Activated CD4-positive, alpha-beta T cell treated with anti-CD3 and anti-CD28 coated beads for 48 hours (primary cell): ENCODE measurements at regions not wholly inside any gene's neighbourhood (a gene's known extent, or its start where the extent isn't known, plus 50 kb on each side); places are given as distances from the start of the nearest gene placed in this dataset.
"Not testable (repeated sequence)": the region's sequence is repeated elsewhere in the genome, so short reads cannot be mapped to it uniquely, and the experiment has no call there.

ENCODE experiments used
- DNase-seq: peaks from one replicate; pipeline ENCODE4 v3.0.0-alpha.2; 2020

GRCh38 chr14:34299360-34299759, 162.7 kb downstream of the SPTSSA start:
- DNase-seq: no peak

DNA sequence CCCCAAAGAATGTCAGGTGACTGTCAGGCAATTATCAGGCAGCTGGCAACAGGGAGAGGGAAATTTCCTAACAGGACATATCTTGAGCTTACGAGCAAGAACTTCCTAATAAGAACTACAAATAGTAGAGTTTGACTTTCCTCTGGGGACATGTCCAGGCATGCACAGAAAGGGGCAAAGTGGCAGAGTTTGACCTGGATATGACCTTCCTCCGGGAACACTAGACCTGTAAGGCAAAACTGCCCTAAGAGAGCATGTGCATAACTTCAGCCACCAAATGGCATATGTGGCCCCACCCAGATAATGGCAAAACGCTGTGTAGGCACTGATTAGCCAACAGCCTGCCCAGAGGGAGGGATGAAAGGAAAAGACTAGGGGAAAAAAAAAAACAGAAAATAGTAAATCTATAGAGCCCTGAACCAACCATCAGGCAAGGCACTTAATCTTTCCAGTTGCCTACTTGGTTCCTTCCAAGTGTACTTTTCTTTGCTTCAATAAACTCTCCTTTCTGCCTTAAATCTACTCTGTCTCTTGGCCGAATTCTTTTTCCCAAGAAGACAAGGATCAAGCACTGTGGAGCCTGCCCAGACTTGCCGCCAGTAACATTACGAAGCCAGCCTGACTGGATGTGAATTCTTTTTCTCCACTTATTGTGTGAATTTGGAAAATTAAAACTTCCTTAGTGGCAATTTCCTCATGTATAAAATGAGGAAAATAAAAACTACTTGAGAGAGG, 164.1 kb downstream of the SPTSSA start:
- DNase-seq: no peak

- DNase-seq: no peak
Measured at GRCh38 chr14:34283590-34283989, 178.4 kb downstream of the SPTSSA start.

- DNase-seq: no peak
Measured at GRCh38 chr14:34277191-34277590, 184.8 kb downstream of the SPTSSA start.

DNA sequence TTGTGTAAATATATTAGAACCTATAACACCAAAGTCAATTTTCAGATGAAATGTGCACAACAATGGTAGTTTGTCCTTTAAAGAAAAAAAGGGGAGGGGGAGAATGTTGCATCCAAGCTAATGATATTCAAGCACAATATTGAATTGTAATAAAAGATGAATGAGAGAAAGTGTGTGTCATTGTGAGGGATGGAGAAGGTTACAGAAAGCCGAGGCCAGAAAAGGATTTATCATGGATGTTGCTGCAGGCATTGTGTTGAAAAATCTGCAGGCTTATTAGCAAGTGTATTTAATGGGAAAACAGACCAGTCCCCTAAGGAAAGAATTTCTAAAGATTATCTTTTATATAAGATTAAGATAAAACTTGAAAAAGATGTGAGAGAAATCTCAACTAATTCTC, 186.5 kb downstream of the SPTSSA start:
- DNase-seq: no peak

DNA sequence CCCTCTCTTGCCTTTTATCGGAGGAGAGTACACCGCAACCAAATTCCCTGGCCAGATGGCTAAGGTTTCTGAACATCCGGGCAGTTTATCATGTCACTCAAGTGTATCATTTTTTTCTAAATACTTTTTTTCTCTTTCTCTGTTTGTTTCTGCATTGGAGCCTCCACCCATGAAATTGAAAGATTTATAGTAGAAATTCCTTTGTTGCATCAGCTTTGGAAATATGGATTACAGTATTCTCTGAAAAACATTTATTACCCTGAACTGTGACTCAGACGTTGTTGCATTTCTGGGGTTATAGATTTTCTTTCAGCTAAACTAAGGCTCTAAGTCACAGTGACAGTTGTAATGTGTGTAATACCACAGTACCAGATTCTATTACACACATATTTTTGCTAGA, 187.0 kb downstream of the SPTSSA start:
- DNase-seq: no peak

DNA sequence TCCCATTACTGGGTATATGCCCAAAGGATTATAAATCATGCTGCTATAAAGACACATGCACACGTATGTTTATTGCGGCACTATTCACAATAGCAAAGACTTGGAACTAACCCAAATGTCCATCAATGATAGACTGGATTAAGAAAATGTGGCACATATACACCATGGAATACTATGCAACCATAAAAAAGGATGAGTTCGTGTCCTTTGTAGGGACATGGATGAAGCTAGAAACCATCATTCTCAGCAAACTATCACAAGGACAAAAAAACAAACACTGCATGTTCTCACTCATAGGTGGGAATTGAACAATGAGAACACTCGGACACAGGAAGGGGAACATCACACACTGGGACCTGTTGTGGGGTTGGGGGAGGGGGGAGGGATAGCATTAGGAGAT, 188.3 kb downstream of the SPTSSA start:
- not testable (repeated sequence) for DNase-seq

GRCh38 chr14:34270361-34270760, 191.7 kb downstream of the SPTSSA start:
- DNase-seq: no peak

DNA sequence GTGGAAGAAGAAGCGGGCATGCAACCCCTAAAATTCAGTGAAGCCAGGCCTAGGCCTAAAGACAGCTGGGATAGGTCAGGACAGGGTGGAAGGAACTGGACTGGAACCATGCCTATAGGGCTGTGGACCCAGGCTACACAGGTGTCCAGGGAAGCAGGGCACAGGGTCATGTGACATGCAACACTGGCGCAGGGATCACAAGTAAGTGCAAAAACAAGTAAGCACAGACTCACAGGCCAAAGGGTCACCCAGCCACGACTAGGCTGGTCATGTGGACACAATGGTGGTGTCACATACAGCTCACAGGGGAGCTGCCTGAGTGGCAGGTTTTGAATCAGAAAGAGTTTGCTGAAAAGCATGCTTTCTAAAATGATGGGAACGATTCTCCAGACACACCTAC, 195.7 kb downstream of the SPTSSA start:
- DNase-seq: no peak

- no peak for DNase-seq
Measured at GRCh38 chr14:34262127-34262910, 199.7 kb downstream of the SPTSSA start.

DNA sequence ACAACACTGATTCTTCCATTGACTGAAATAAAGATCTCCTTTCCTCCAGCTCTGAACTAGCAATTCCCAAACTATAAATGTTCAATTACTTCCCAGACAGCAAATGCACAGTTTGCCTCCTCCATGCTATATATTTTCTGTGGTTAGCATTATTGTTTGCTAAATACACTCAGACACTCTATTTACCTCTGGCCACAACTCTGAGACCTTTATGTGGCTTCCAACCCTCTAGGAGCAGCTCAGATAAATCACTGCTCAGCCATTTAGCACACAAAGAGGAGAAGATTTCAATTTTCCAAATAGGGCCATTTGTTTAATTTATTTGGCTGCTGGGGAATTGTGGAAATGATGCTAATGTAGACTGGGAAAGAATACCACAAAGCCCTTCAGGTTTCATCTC, 202.0 kb downstream of the SPTSSA start:
- DNase-seq: no peak

- no peak for DNase-seq
Measured at GRCh38 chr14:34258318-34258717, 203.7 kb downstream of the SPTSSA start.

DNA sequence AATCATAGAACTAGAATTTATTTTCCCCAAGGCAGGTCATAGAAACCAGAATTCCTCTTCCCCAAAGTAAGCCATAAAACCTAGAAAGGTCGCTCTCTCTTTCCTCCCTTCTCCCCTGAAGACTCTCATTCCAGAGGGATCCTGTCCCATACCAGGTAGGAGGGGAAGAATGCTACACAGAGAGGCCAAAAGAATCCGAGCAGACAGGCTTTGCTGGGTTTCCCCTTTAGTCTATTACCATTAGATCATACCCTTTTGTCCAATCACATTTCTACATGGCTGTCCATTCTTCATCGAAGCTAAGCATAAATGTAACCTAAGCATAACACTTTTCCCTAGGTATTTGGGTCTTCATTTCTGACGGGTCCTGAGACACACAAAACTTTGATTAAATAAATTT, 204.5 kb downstream of the SPTSSA start:
- DNase-seq: no peak

DNA sequence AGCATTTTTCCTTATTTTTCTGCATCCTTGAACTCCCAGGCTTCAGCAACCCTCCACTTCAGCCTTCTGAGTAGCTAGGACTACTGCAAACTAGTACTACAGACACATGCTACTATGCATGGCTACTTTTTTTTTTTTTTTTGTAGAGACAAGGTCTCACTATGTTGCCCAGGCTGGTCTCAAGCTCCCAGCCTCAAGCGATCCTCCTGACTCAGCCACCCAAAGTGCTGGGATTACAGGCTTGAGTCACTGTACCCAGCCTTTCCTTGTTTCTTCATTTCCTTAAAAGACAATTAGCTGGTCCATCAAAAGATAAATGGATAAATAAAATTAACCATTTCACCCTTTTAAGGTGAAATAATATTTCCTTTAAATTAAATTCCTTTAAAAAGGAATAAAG, 205.8 kb downstream of the SPTSSA start:
- DNase-seq: no peak

- DNase-seq: no peak
Measured at GRCh38 chr14:34254571-34254970, 207.5 kb downstream of the SPTSSA start.

DNA sequence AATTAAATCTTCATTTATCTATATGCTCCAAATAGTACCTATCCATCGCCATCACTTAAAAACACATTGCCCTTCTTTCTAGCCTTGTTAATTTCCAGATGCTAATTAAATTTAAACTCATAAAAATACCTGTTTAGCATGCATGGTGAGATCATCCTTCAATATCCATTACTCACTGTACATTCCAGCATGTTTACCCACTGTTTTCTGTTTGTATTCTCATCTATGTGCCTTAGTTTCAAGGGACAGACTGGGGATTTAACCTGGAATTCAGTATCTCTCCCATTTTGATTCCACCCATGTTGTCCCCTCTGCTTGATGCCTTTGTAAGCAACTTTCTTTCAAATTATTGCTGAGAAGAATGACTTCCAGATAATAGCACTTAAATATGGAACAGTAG, 208.0 kb downstream of the SPTSSA start:
- DNase-seq: no peak

DNA sequence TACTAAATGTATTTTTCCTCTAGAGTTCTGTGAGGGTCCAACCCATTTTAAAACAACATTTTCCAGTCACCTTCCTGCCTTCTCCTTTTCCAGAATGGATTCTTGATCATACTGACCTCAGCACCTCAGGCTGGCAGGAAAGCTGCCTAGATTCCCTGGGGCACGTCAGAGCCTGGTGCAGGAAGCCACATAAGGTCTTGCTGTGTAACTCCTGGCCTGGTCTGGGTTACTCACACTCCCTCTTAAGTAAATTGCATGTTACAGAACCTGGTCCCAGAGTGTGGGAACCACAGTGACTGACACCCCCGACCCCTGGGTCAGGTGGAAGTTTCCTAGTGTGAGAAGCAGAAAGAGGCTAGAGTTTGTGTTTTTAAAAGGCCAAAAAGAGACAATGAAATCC, 209.8 kb downstream of the SPTSSA start:
- no peak for DNase-seq

GRCh38 chr14:34251662-34252061, 210.4 kb downstream of the SPTSSA start:
- DNase-seq: no peak

- no peak for DNase-seq
Measured at GRCh38 chr14:34250959-34251358, 211.1 kb downstream of the SPTSSA start.

DNA sequence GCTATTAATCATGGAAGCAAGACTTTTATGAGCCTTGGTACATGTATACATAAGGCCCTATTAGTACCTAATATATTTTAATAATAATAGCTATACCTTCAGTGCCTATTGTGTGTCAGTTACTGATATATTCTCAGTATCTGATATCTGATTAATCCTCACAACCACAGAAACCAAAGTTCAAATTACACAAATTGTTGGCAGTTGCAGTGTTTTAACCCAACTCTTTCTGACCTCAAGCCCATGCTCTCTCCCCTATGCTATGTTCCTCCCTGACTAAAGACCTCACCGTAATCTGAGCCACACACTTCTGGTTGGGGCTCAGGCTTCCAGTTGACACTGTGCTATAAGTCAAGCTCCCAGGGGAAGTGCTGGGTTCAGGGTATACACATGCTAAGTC, 214.4 kb downstream of the SPTSSA start:
- DNase-seq: no peak

- DNase-seq: no peak
Measured at GRCh38 chr14:34246206-34246605, 215.8 kb downstream of the SPTSSA start.

- DNase-seq: no peak
Measured at GRCh38 chr14:34243401-34243800, 218.6 kb downstream of the SPTSSA start.

GRCh38 chr14:34243001-34243400, 219.0 kb downstream of the SPTSSA start:
- DNase-seq: no peak

GRCh38 chr14:34241185-34241711, 220.8 kb downstream of the SPTSSA start:
- no peak for DNase-seq
